Suprapubic skin (tissue), 4 donors: ENCODE measurements at regions not wholly inside any gene's neighbourhood (a gene's known extent, or its start where the extent isn't known, plus 50 kb on each side); places are given as distances from the start of the nearest gene placed in this dataset.

Source experiments
- DNase-seq, 2 donors: peaks; one replicate each; pipeline ENCODE4 v3.0.0-alpha.2; 2019; ENCODE audit warnings: low spot score in 2 of 2
- H3K27ac ChIP-seq: fragments of 200-600 bp; sonication (generic); one replicate; pipeline ENCODE4 v1.5.1; 2019
- H3K27me3 ChIP-seq: fragments of 200-600 bp; sonication (generic); one replicate; pipeline ENCODE4 v1.5.1; 2019
- H3K36me3 ChIP-seq: fragments of 200-600 bp; sonication (generic); one replicate; pipeline ENCODE4 v1.5.1; 2019
- H3K4me1 ChIP-seq: fragments of 200-600 bp; sonication (generic); one replicate; pipeline ENCODE4 v1.5.1; 2019
- H3K4me3 ChIP-seq: fragments of 200-600 bp; sonication (generic); one replicate; pipeline ENCODE4 v1.5.1; 2019; ENCODE audit warnings: mild to moderate bottlenecking
- H3K9me3 ChIP-seq: fragments of 200-600 bp; sonication (generic); one replicate; pipeline ENCODE4 v1.5.1; 2019
- CTCF ChIP-seq, 2 donors: fragments of 200-600 bp in 1 of 2; fragments of 450-650 bp in 1 of 2; sonication (generic) in 1 of 2; IDR thresholded peaks; one replicate each; pipeline ENCODE4 v1.5.1; 2016 to 2019; ENCODE audit warnings: antibody characterized with exemption in 2 of 2, mild to moderate bottlenecking in 1 of 2, moderate library complexity in 1 of 2
- EP300 ChIP-seq: sonication (generic); formaldehyde crosslinking; IDR thresholded peaks from one replicate; pipeline ENCODE4 v1.6.1; 2017; ENCODE audit warnings: antibody characterized with exemption
- POLR2A ChIP-seq, 2 donors: fragments of 450-650 bp; IDR thresholded peaks; one replicate each; pipeline ENCODE4 v1.6.1; 2017; ENCODE audit warnings: antibody characterized with exemption in 2 of 2, mild to moderate bottlenecking in 2 of 2, moderate library complexity in 2 of 2
- POLR2AphosphoS5 ChIP-seq, 3 donors: sonication (generic); formaldehyde crosslinking; IDR thresholded peaks; one replicate each; pipeline ENCODE4 v1.6.1; 2017; ENCODE audit warnings: antibody characterized with exemption in 3 of 3
- WGBS: methylation state at CpG from one replicate; pipeline ENCODE4 v1.1.5; 2018; 5-methylcytosine and 5-hydroxymethylcytosine counted together

- Histone ChIP-seq H3K27me3 (peaks cover 87% of the 10 kb centered on the region), H3K4me3 (no peak overlapping the region)
- no peak for DNase-seq
Observed at GRCh38 chr6:28589234-28589956, 63.7 kb downstream of the GPX5 start.

DNA sequence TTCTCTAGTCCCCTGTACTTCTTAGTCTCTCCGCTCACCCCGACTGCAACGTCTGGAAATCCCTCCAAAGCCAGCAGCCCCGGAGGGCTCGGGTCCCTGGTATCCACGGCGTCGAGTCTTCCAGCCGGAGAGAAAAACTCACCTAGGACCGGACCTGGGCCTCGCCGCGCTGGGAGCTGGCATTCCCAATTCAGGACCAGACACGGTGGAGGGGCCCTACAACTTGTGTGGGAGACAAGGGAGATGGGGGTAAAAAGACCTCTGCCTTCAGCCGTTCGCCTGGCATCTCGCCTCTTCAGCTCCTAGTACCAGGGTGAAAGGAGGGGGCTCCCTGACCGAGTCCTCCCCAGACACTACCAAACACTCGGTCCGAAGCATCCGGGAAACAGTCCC lies 64.3 kb downstream of the GPX5 start:
- no peak for DNase-seq
- H3K9me3 ChIP-seq: no peaks in the 10 kb centered on the region
- H3K4me3 ChIP-seq: no peak overlapping the region
- no peak overlapping the region for H3K27ac ChIP-seq
- H3K4me1 ChIP-seq: peaks cover 15% of the 10 kb centered on the region
- WGBS: 19% methylated on average over 21 of the region's 21 CpGs
- peaks cover 85% of the 10 kb centered on the region for H3K27me3 ChIP-seq
- H3K36me3 ChIP-seq: no peaks in the 10 kb centered on the region
- TF ChIP-seq POLR2AphosphoS5 (IDR thresholded peaks at IDR 0.05): no peak
- TF ChIP-seq CTCF (IDR thresholded peaks at IDR 0.05): no peak
- no peak for TF ChIP-seq EP300
- no peak for TF ChIP-seq POLR2A (IDR thresholded peaks at IDR 0.05)

More at GRCh38 chr6:28589234-28589956, 63.7 kb downstream of the GPX5 start:
- Histone ChIP-seq H3K27ac (no peak overlapping the region), H3K4me1 (peaks cover 15% of the 10 kb centered on the region), H3K9me3 (no peaks in the 10 kb centered on the region), H3K36me3 (no peaks in the 10 kb centered on the region)
- no peak for TF ChIP-seq POLR2AphosphoS5 (IDR thresholded peaks at IDR 0.05)
- 4% methylated on average over 34 of the region's 34 CpGs for WGBS

DNA sequence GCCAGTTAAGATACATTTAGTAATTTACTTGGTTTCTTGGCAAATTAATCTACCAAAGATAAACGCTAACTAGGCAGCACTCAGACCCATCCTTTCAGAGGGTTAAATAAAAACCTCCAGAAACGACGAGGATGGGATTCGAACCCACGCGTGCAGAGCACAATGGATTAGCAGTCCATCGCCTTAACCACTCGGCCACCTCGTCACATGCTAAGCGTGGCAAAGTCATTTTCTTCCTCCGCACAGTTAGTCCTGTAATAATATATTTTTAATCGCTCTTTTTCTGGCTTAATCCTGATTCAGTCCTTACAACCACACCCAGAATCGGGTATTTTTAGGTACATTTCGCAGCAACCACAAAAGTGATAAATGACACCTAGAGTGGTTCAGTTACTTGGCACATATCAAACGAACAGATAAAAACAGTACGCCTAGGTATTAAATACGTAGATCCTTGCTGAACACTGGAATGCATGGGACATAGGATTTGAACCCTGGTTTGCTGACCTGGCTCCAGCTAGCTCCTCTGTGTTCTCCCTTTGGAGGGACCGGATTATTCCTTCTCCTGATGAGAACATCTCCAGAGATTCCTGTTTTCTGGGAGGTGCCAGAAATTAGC lies 71.6 kb downstream of the GPX5 start:
- no peaks in the 10 kb centered on the region for H3K36me3 ChIP-seq
- H3K27me3 ChIP-seq: peaks cover 32% of the 10 kb centered on the region
- TF ChIP-seq EP300: no peak
- no peak for TF ChIP-seq POLR2AphosphoS5 (IDR thresholded peaks at IDR 0.05)
- TF ChIP-seq POLR2A (IDR thresholded peaks at IDR 0.05): no peak
- no peak for TF ChIP-seq CTCF (IDR thresholded peaks at IDR 0.05)
- 16% methylated on average over 18 of the region's 18 CpGs for WGBS
- no peaks in the 10 kb centered on the region for H3K9me3 ChIP-seq
- H3K4me1 ChIP-seq: no peaks in the 10 kb centered on the region
- H3K27ac ChIP-seq: no peak overlapping the region
- no peak overlapping the region for H3K4me3 ChIP-seq
- no peak for DNase-seq

GRCh38 chr6:28597924-28598722 lies 72.4 kb downstream of the GPX5 start:
- no peak overlapping the region for H3K4me3 ChIP-seq
- H3K36me3 ChIP-seq: no peaks in the 10 kb centered on the region
- 39% methylated on average over 13 of the region's 13 CpGs for WGBS
- no peak for TF ChIP-seq EP300
- no peak for TF ChIP-seq CTCF (IDR thresholded peaks at IDR 0.05)
- TF ChIP-seq POLR2A (IDR thresholded peaks at IDR 0.05): no peak
- no peak for TF ChIP-seq POLR2AphosphoS5 (IDR thresholded peaks at IDR 0.05)
- peaks cover 27% of the 10 kb centered on the region for H3K27me3 ChIP-seq
- no peak for DNase-seq
- no peaks in the 10 kb centered on the region for H3K9me3 ChIP-seq
- no peak overlapping the region for H3K27ac ChIP-seq
- no peaks in the 10 kb centered on the region for H3K4me1 ChIP-seq

DNA sequence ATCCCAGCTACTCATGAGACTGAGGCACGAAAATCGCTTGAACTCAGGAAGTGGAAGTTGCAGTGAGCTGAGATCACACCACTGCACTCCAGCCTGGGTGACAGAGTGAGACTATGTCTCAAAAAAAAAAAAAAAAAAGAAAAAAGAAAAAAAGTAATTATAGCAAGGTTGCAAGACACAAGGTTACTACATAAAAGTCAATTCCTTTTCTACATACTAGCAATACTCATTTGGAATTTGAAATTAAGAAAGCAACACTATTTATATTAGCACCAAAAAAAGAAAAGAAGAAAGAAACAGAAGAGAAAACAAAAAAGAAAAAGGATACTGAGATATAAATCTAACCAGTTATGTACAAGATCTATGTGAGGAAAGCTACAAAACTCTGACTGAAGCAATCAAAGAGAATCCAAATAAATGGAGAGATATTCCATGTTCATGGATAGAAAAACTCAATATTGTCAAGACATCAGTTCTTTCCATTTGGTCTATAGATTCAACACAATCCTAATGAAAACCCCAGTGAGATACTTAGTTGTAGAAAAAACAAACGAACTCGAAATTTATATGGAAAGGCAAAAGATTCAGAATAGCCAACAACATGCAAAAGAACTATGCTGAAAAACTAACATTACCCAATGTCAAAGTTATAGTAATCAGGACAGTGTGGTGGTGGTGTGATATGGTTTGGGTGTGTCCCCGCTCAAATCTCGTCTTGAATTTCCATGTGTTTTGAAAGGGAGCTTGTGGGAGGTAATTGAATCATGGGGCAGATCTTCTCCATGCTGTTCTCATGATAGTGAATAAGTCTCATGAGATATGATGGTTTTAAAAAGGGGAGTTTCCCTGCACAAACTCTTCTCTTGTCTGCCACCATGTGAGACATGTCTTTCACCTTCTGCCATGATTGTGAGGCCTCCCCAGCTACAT lies 73.3 kb downstream of the GPX5 start:
- WGBS: 79% methylated on average over 6 of the region's 6 CpGs
- H3K4me1 ChIP-seq: no peaks in the 10 kb centered on the region
- no peaks in the 10 kb centered on the region for H3K9me3 ChIP-seq
- no peak for TF ChIP-seq POLR2AphosphoS5 (IDR thresholded peaks at IDR 0.05)
- TF ChIP-seq CTCF (IDR thresholded peaks at IDR 0.05): no peak
- no peak for TF ChIP-seq POLR2A (IDR thresholded peaks at IDR 0.05)
- no peak for TF ChIP-seq EP300
- no peak overlapping the region for H3K4me3 ChIP-seq
- no peaks in the 10 kb centered on the region for H3K36me3 ChIP-seq
- H3K27ac ChIP-seq: no peak overlapping the region
- no peak for DNase-seq
- H3K27me3 ChIP-seq: peaks cover 25% of the 10 kb centered on the region
